ENCODE measurements at regions not wholly inside any gene's neighbourhood (a gene's known extent, or its start where the extent isn't known, plus 50 kb on each side); places are given as distances from the start of the nearest gene placed in this dataset.

GRCh38 chr4:184267673-184268583 is 50.3 kb upstream of the ENPP6 start:
- peak overlapping the region; percentile 94 for H3K9ac ChIP-seq (ENCODE audit: control insufficient read depth, insufficient read depth, low read length)
- CTCF ChIA-PET: interaction anchor here (0.9 to 16.4 kb wide), 16 partner anchors 17 to 269 kb away, joined by 3 to 348 read pairs (median 8); no protein-coding TSS in a partner anchor
- TF ChIP-seq GABPA (IDR thresholded peaks at IDR 0.05; ENCODE audit: low read depth) (peak; percentile 51; the same call in 1 of the 2 replicates), MYC (IDR thresholded peaks at IDR 0.05; ENCODE audit: insufficient read depth, insufficient read length, insufficient replicate concordance, low read length, severe bottlenecking) (no peak), RB1 (IDR thresholded peaks at IDR 0.05; ENCODE audit: borderline replicate concordance) (no peak; the same call in 1 of the 2 replicates), WRNIP1 (IDR thresholded peaks at IDR 0.05; ENCODE audit: borderline replicate concordance, low read depth, low read length) (no peak), SIN3A (IDR thresholded peaks at IDR 0.05; ENCODE audit: low read depth, low read length) (no peak), EGR1 (IDR thresholded peaks at IDR 0.05; ENCODE audit: borderline replicate concordance in 1 of 2, low read depth in 2 of 2, low read length in 2 of 2) (no peak), TCF12 (IDR thresholded peaks at IDR 0.05; ENCODE audit: low read depth, low read length) (peak; percentile 88), ZNF207 (IDR thresholded peaks at IDR 0.05; ENCODE audit: borderline replicate concordance) (no peak), IRF4 (IDR thresholded peaks at IDR 0.05; ENCODE audit: low read depth, low read length) (peak; percentile 98), ETV6 (conservative IDR thresholded peaks at IDR 0.05 in 1 of 2, IDR thresholded peaks at IDR 0.05 in 1 of 2; ENCODE audit: borderline replicate concordance in 1 of 2, low read depth in 1 of 2) (peak in 1 of 2 experiments; percentile 92; a peak in 2 of 4 replicates), NR2C1 (IDR thresholded peaks at IDR 0.05) (no peak), SRF (IDR thresholded peaks at IDR 0.05; ENCODE audit: low read depth in 2 of 2, low read length in 2 of 2) (peak in 1 of 2 experiments; percentile 59; a peak in 1 of 4 replicates), BMI1 (IDR thresholded peaks at IDR 0.05; ENCODE audit: borderline replicate concordance) (no peak), KDM1A (IDR thresholded peaks at IDR 0.05; ENCODE audit: borderline replicate concordance) (no peak), RBBP5 (conservative IDR thresholded peaks at IDR 0.05) (peak; percentile 71), PAX8 (IDR thresholded peaks at IDR 0.05) (0 out of 2 replicates have a peak, but pooled peaks have one; percentile 32), ZNF592 (IDR thresholded peaks at IDR 0.05) (peak; percentile 83; the same call in 1 of the 2 replicates), BCL11A (IDR thresholded peaks at IDR 0.05; ENCODE audit: low read depth, low read length) (peak; percentile 95), SP1 (IDR thresholded peaks at IDR 0.05; ENCODE audit: low read depth, low read length) (peak; percentile 78), CREB1 (IDR thresholded peaks at IDR 0.05; ENCODE audit: low read depth) (peak; percentile 75)

More at GRCh38 chr4:184267673-184268583, 50.3 kb upstream of the ENPP6 start:
- Histone ChIP-seq H3K79me2 (ENCODE audit: control insufficient read depth, insufficient read depth, low read length) (peaks cover 37% of the 10 kb centered on the region), H3K9me3 (replicated peaks; ENCODE audit: control insufficient read depth, insufficient read depth, low read length) (no peaks in the 10 kb centered on the region), H3K27ac (ENCODE audit: control insufficient read depth, insufficient read depth) (peak overlapping the region; percentile 95), H3K4me3 (peak overlapping the region; percentile 57), H2AFZ (ENCODE audit: control insufficient read depth, low read depth, low read length) (0 out of 2 replicates have a peak overlapping the region, but pooled peaks have one; percentile 20), H3K4me2 (ENCODE audit: control insufficient read depth, insufficient read depth) (peak overlapping the region; percentile 60), H4K20me1 (ENCODE audit: control insufficient read depth, insufficient read depth) (no peaks in the 10 kb centered on the region), H3K27me3 (replicated peaks in 1 of 2; ENCODE audit: control insufficient read depth in 2 of 2, insufficient read depth in 2 of 2, low read length in 1 of 2) (no peaks in the 10 kb centered on the region), H3K4me1 (ENCODE audit: control insufficient read depth, insufficient read depth, low read length) (peaks cover 61% of the 10 kb centered on the region), H3K36me3 (ENCODE audit: control insufficient read depth in 2 of 2, insufficient read depth in 2 of 2, low read length in 1 of 2) (no peaks in the 10 kb centered on the region)
- DNase-seq (ENCODE audit: low read depth, low spot score) (peak; percentile 99), FAIRE-seq (peak; percentile 96), ATAC-seq (peak; percentile 87)
- BruUV-seq (replicated peaks): TSS peak; percentile 86
- in situ Hi-C loops (cut with MboI): no loop called here
- WGBS (ENCODE audit: insufficient coverage, insufficient replicate concordance, low lambda C conversion rate, missing lambda C conversion rate): 2% methylated on average over 23 of the region's 23 CpGs
- ChIA-PET SMC1A (ENCODE audit: uncharacterized antibody, unreplicated experiment) (interaction anchor here (0.9 to 17.1 kb wide), 18 partner anchors 9 to 465 kb away, joined by 3 to 428 read pairs (median 8); no protein-coding TSS in a partner anchor), POLR2A (interaction anchor here (0.9 to 9.7 kb wide), 13 partner anchors 14 to 1032 kb away, joined by 3 to 250 read pairs (median 11); partner anchors contain the start of gene IRF2), RAD21 (ENCODE audit: unreplicated experiment) (interaction anchor here (0.6 to 9.4 kb wide), 21 partner anchors 7 to 945 kb away, joined by 3 to 367 read pairs (median 10); no protein-coding TSS in a partner anchor)
- intact Hi-C loops (cut with micrococcal nuclease; ENCODE audit: unreplicated experiment): loop anchor here (1.0 to 5.0 kb wide), 10 partner anchors 13 to 1039 kb away; partner anchors contain the start of genes CASP3, CENPU, IRF2 and PRIMPOL
